Medulla oblongata (tissue), 1 donor: ENCODE measurements at regions not wholly inside any gene's neighbourhood (a gene's known extent, or its start where the extent isn't known, plus 50 kb on each side); places are given as distances from the start of the nearest gene placed in this dataset.
"Not testable (repeated sequence)": the region's sequence is repeated elsewhere in the genome, so short reads cannot be mapped to it uniquely, and the experiment has no call there.

Experiments used
- DNase-seq: peaks from one replicate; pipeline ENCODE4 v3.0.0-alpha.2; 2015; ENCODE audit errors: extremely low spot score

GRCh38 chr18:24624421-24624820 is 164.0 kb downstream of the HRH4 start:
- DNase-seq = not testable (repeated sequence)

DNA sequence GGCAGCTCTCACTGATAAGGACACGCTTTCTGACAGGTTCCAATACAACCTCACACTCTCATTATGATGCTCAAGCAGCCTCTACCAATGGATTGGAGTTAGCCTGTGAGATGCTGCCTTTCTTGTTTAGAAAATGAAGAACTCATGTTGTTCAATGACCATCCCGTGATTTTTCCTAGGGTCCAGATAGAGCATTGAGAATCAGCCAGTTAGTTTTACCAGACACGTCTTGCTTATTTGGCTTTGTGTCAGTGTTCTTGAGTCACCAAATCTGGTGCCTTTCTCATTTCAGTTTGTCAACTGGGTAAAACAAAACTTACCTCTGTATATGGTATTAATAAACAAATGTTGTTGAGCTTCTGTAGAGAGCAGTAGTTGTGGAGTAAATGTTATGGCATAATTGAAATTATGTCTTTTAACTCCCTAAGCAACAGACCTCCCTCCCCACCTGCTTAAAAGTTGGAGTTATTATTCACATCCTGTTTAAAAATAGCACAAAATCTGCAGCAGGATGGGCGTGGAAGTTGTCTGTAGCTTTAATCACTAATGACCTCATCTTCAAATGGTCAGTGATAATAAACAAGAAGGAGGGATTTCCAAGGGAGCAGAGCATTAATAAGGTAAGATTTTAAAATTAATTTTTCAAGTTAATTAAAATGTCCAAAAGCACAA is 167.3 kb downstream of the HRH4 start:
- DNase-seq = no peak

GRCh38 chr18:24628326-24628725 is 167.9 kb downstream of the HRH4 start:
- DNase-seq = no peak

DNA sequence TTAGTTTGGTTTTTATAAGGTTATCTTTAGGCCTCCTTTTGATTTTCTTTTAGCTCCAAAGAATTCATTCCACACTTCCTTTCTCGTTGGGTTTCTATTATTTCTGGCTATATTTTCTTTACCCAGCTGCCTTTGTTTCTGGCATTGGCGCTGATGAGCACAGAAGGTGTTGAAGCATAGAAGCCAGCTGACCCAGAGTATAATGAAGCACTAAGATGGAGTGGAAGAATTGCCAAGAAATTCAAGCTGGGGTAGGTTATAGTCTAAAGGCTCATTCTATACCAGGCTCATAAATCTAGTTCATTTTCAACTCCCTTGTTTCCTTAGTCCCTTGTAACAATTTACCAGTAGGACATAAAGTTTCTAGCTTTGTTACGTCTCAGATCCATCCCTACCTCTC is 169.5 kb downstream of the HRH4 start:
- DNase-seq = no peak

DNA sequence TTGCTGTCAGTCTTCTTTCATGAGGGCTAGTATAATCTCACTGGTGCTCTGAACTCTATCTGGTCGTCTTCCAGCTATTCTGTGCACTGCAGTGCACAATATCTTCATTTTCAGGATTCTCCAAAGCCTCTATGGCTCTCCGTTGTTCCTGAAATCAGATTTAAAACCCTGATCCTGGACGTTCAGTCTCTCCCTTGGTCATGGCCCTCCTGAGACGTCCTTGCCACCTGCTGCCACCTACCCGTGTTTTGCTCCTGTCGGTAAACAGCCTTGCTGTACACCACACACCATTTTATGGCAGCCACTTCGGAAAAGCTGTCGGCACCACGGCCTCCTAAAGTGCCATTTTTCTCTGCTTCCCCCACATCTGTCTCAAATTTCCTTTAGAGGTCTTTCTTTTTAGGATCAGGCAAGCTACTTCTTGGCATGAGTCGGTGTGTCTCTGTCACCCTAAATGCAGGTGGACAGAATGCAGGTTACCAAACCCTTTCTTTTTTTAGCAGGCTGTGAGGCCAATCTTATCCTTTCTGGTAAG is 170.0 kb downstream of the HRH4 start:
- no peak for DNase-seq

DNA sequence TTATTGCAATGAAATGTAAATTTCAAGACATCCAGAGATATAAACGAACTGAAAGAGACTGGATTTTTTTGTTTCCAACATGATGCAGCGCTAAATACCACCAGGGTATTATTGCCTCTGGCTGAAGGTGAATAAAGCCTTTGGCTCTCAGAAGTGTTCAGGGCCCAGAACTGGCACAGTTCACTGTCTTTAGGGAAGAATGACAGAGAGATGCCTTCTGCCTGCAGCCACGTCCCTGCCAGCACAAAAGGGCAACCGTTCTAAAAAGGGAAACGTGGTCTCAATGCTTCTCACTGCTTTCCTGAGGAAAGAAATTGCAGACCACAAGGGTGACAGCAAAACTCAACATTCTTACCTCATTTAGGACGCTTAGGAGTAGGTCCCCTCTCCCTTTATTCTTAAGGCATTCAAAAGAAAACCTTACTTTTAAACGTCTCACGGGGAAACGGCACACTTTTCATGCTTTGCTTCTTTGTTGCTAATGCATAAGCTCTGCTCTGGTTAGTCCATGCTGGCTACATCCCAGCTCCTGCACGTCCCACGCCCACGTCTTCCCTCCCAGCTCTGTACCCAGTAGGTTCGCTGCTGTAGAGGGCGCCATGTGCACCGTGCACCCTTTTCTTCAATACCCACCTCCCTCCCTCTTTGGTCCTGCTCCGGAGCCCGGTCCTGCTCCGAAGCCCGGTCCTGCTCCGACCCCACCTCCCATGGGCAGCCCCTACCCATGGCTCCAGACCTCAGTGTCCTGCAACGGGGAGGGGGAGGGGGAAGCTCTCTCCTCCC is 171.0 kb downstream of the HRH4 start:
- DNase-seq = no peak

- no peak for DNase-seq
Observed at GRCh38 chr18:24632158-24632988, 171.9 kb downstream of the HRH4 start.

DNA sequence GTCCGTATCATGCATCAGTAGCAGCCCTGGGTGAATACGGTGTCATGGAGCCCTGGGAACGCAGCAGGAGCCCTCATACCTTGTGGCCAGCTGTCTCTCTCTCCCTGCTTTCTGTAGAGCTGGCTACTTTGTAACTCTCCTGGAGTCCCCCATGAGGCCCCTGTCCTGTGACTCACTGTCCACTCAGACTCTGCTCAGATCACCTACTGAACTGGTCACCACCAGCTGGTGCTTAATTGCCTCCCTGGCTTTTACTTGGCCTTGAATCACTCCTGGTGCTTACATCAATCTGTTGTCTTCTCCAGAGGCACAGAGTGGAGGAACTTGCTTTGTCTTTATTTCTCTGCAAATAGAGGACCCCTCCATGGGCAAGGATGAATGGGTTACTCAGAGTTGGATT is 172.7 kb downstream of the HRH4 start:
- no peak for DNase-seq

- DNase-seq = no peak
Observed at GRCh38 chr18:24649571-24649970, 189.1 kb downstream of the HRH4 start.

DNA sequence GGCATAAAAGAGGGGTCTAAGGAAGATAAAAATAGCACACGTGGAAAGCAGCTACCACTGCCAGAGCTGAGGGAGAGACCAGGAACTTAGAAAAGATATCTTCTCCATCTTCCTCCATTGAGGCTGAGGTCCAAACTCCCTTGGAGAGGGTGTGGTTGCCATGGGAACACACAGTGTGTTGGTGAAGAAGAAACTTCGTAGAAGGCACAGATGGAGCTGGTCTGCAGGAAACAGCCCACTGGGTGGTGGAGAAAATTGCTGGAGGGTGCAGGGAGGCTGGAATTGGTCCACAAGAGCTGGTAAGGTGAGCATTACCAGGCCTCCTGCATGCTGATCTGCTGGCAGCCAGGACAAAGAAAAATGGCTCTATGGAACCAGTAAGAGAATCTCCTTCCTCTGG is 191.0 kb downstream of the HRH4 start:
- DNase-seq = no peak

GRCh38 chr18:24656050-24656449 is 195.6 kb downstream of the HRH4 start:
- no peak for DNase-seq

DNA sequence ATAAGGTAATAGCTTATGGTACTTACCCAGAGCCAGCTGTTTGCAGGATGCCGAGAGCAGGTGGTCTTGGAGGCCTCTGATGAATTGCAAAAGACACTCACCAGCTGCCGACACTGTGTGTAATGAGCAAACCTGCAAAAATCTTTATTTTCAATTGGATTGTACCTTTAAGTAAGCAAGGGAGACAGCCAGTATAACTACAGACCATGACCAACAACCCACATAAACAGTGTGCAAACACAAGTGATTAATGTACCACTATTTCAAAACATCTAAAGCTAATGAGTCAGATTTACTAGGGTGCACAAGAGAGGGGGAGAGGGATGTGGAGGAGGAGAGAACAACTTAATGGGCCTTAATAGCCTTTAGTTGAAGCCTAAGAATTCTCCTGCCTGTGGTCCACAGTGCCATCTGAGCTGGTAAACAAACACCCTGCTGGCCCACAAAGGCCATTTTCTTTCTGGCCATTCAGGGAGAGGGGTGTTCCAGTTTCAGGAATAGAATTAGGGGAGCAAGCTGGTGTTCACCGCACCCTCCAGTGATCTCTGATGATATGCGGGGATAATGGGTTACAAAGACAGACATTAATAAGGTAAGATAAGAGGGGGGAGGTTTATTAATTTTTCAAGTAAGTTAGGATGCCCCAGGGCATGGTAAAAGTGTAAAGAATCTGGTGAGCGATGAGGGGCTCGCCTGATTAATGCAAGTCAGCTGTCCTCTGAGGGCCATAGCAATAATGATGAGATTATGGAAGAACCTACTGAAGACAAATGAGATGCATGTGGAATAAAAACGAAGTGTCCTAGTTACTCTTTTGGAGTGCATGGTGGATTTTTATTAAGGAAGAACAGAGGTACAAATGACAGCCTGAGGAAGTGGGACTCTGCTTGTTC is 196.4 kb downstream of the HRH4 start:
- no peak for DNase-seq

DNA sequence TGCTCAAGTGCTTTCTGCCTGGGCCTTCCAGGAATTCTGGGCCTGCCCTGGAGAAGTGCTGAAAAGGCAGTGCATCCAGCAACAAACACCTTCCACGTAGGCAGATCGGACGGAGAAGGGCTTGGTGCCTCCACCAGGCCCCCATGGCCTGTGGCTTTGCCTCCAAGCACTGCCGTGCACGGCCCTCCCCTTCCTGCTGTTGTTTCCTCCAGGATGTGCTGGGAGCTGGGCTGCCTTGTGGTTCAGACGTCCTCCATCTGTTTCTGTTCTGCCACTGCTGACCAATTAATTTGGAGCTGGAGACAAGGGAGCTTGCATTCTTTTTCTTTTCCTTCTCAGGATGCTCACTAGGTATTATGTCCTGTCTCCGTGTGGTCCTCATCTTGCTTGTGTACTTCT is 197.0 kb downstream of the HRH4 start:
- DNase-seq = no peak

GRCh38 chr18:24658302-24658701 is 197.9 kb downstream of the HRH4 start:
- DNase-seq = no peak

- DNase-seq = no peak
Observed at GRCh38 chr18:24659827-24660720, 199.6 kb downstream of the HRH4 start.

GRCh38 chr18:24660956-24661355 is 200.5 kb downstream of the HRH4 start:
- no peak for DNase-seq

DNA sequence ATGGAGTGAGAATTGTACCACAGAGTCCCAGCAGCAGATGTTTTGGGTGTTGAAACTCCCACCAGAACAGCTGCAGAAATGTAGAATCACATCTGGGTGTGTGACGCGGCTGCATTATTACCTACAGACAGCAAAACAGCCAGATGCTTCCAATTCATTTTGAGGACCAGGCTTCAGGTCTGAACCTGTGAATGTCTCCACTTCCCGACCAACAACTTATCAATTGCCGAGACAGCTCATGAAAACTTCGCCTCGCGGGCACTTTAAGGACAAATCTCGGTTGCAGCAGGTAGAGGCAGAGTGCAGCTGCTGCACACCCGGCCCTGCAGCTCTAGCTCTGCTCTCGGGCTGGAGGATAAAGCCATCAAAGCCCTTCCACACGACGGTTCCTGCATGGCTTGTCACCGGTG is 202.0 kb downstream of the HRH4 start:
- DNase-seq = no peak

- no peak for DNase-seq
Observed at GRCh38 chr18:24663026-24663425, 202.6 kb downstream of the HRH4 start.

GRCh38 chr18:24669015-24669414 is 208.6 kb downstream of the HRH4 start:
- no peak for DNase-seq

DNA sequence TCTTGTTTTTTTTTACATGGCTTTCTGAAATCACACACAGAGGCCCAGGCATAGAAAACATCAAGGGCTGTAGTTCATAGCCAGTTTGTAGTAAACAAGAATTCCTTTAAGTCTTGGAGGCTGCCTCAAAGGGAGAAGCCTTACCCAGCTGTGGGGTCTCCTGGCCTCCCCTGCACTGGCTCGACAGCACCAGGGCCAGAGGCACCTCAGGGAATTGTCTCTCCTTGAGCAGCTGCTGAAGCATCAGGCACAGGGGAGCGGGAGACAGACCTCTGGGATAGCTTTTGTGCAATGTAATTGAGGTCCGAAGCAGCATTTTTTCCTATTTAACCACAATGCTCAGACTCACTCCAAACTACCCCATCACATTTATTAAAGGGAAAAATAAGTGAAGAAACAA is 209.1 kb downstream of the HRH4 start:
- DNase-seq = no peak
